Fibroblast of lung (primary cell): ENCODE measurements at regions not wholly inside any gene's neighbourhood (a gene's known extent, or its start where the extent isn't known, plus 50 kb on each side); places are given as distances from the start of the nearest gene placed in this dataset.

Experiments used
- DNase-seq, 2 donors: peaks; one replicate each; pipeline versions ENCODE4 v3.0.0 to v3.0.0-alpha.2; 2010; ENCODE audit warnings: low read depth in 2 of 2
- H2AFZ ChIP-seq: 2 replicates; pipeline ENCODE4 v1.5.1; 2012; ENCODE audit warnings: low read length, control low read depth, inconsistent platforms
- H3K27ac ChIP-seq: 2 replicates; pipeline ENCODE4 v1.5.1; 2011; ENCODE audit warnings: low read length, control low read depth; ENCODE audit not compliant: insufficient read depth
- H3K27me3 ChIP-seq: 2 replicates; pipeline ENCODE4 v1.5.1; 2011; ENCODE audit warnings: mild to moderate bottlenecking, low read length; ENCODE audit not compliant: control insufficient read depth, insufficient read depth
- H3K36me3 ChIP-seq: 2 replicates; pipeline ENCODE4 v1.5.1; 2011; ENCODE audit warnings: low read length; ENCODE audit not compliant: control insufficient read depth, insufficient read depth
- H3K4me1 ChIP-seq: 2 replicates; pipeline ENCODE4 v1.5.1; 2011; ENCODE audit warnings: low read length; ENCODE audit not compliant: control insufficient read depth, insufficient read depth; ENCODE audit errors: extremely low read depth
- H3K4me2 ChIP-seq: 2 replicates; pipeline ENCODE4 v1.5.1; 2011; ENCODE audit warnings: low read length, control low read depth; ENCODE audit not compliant: insufficient read depth; ENCODE audit errors: extremely low read depth
- H3K4me3 ChIP-seq, 4 experiments: fragments of 200-600 bp in 1 of 4; sonication (generic) in 1 of 4; replicated peaks in 1 of 4; 2 replicates each; pipeline ENCODE4 v1.5.1; 2011 to 2016; ENCODE audit warnings: low read length in 4 of 4, low read depth in 3 of 4, mild to moderate bottlenecking in 3 of 4, control low read depth in 2 of 4, inconsistent platforms in 1 of 4, mixed read lengths in 1 of 4; ENCODE audit not compliant: insufficient read depth in 1 of 4; ENCODE audit errors: control extremely low read depth in 1 of 4
- H3K79me2 ChIP-seq: 2 replicates; pipeline ENCODE4 v1.5.1; 2012; ENCODE audit warnings: mild to moderate bottlenecking, low read length, inconsistent platforms; ENCODE audit not compliant: control insufficient read depth, insufficient read depth
- H3K9ac ChIP-seq: 2 replicates; pipeline ENCODE4 v1.5.1; 2011; ENCODE audit warnings: mild to moderate bottlenecking, low read length, control low read depth; ENCODE audit not compliant: insufficient read depth
- H3K9me3 ChIP-seq: 2 replicates; pipeline ENCODE4 v1.5.1; 2012; ENCODE audit warnings: low read depth, low read length; ENCODE audit not compliant: control insufficient read depth, insufficient read depth
- H4K20me1 ChIP-seq: 2 replicates; pipeline ENCODE4 v1.5.1; 2011; ENCODE audit warnings: low read length; ENCODE audit not compliant: control insufficient read depth, insufficient read depth; ENCODE audit errors: extremely low read depth
- CTCF ChIP-seq, 2 donors: IDR thresholded peaks in 1 of 2; conservative IDR thresholded peaks in 1 of 2; 1 replicate in 1 of 2; 2 replicates in 1 of 2; pipeline ENCODE4 v1.5.1; 2011 to 2012; ENCODE audit warnings: low read length in 2 of 2, control low read depth in 1 of 2, inconsistent platforms in 1 of 2, low read depth in 1 of 2, mild to moderate bottlenecking in 1 of 2
- EZH2 ChIP-seq: IDR thresholded peaks from 2 replicates; pipeline ENCODE4 v1.5.1; 2012; ENCODE audit warnings: low read length, control low read depth, mild to moderate bottlenecking; ENCODE audit errors: missing control alignments

DNA sequence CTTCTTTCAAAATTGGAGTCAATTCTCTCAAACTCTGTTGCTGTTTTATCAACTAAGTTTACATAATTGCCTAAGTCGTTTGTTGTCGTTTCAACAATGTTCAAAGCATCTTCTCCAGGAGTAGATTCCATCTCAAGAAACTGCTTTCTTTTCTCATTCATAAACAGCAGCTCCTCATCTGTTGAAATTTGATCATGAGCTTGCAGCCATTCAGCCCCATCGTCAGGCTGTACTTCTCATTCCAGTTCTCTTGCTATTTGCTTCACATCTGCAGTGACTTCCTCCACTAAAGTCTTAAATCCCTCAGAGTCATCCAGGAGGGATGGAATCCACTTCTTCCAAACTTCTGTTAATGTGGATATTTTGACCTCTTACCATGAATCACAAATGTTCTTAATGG, 230.6 kb downstream of the IRF8 start:
- no peak overlapping the region for H2AFZ ChIP-seq
- no peaks in the 10 kb centered on the region for H4K20me1 ChIP-seq
- no peak overlapping the region for H3K4me2 ChIP-seq
- no peaks in the 10 kb centered on the region for H3K9me3 ChIP-seq
- peak in 1 of 2 donors; percentile 47 for DNase-seq
- no peak for TF ChIP-seq EZH2
- no peak for TF ChIP-seq CTCF (conservative IDR thresholded peaks at IDR 0.05 in 1 of 2, IDR thresholded peaks at IDR 0.05 in 1 of 2; ENCODE audit: low read depth in 1 of 2, low read length in 2 of 2)
- no peaks in the 10 kb centered on the region for H3K36me3 ChIP-seq
- H3K27me3 ChIP-seq, result no peaks in the 10 kb centered on the region
- no peaks in the 10 kb centered on the region for H3K4me1 ChIP-seq
- no peaks in the 10 kb centered on the region for H3K79me2 ChIP-seq
- no peak overlapping the region for H3K4me3 ChIP-seq
- H3K27ac ChIP-seq, result no peak overlapping the region
- H3K9ac ChIP-seq, result no peak overlapping the region

DNA sequence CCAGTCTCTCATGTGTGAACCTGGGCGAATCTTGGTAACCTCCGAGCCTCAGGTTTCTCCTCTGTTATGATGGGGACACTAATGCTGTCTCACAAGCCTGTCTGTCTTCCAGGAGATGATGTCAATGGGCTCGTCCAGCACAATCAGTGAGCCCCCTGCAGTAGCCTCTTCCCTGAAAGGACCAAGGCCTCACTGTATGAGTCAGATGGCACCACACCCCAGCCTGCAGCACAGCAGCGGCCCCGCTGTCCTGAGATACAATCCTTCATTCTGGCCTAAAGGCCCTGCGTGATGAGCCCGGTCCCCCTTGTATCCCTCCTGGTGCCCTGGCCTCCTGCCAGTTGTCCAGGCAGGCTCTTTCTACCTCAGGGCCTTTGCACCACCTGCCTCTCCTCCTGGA, 234.4 kb downstream of the IRF8 start:
- Histone ChIP-seq H3K36me3 (no peaks in the 10 kb centered on the region), H2AFZ (no peak overlapping the region), H3K4me3 (no peak overlapping the region), H3K27ac (no peak overlapping the region), H3K27me3 (peaks cover 7% of the 10 kb centered on the region), H3K4me1 (no peaks in the 10 kb centered on the region), H3K9me3 (no peaks in the 10 kb centered on the region), H3K4me2 (no peak overlapping the region), H4K20me1 (no peaks in the 10 kb centered on the region), H3K79me2 (no peaks in the 10 kb centered on the region), H3K9ac (no peak overlapping the region)
- no peak for DNase-seq
- no peak for TF ChIP-seq EZH2
- no peak for TF ChIP-seq CTCF (conservative IDR thresholded peaks at IDR 0.05 in 1 of 2, IDR thresholded peaks at IDR 0.05 in 1 of 2; ENCODE audit: low read depth in 1 of 2, low read length in 2 of 2)

- Histone ChIP-seq H3K27me3 (peaks cover 7% of the 10 kb centered on the region), H4K20me1 (no peaks in the 10 kb centered on the region), H3K9me3 (no peaks in the 10 kb centered on the region), H3K4me3 (no peak overlapping the region), H3K9ac (no peak overlapping the region), H3K27ac (no peak overlapping the region), H2AFZ (no peak overlapping the region), H3K36me3 (no peaks in the 10 kb centered on the region), H3K79me2 (no peaks in the 10 kb centered on the region), H3K4me1 (no peaks in the 10 kb centered on the region), H3K4me2 (no peak overlapping the region)
- DNase-seq, result no peak
- TF ChIP-seq CTCF (conservative IDR thresholded peaks at IDR 0.05 in 1 of 2, IDR thresholded peaks at IDR 0.05 in 1 of 2; ENCODE audit: low read depth in 1 of 2, low read length in 2 of 2), result no peak
- no peak for TF ChIP-seq EZH2
Measured at GRCh38 chr16:86133847-86134375, 234.9 kb downstream of the IRF8 start.
